K562 (cell line): ENCODE measurements at regions not wholly inside any gene's neighbourhood (a gene's known extent, or its start where the extent isn't known, plus 50 kb on each side); places are given as distances from the start of the nearest gene placed in this dataset.

Experiments used
- ATAC-seq: fragments of 200-7000 bp; cut with Tn5 transposase; 3 replicates; pipeline ENCODE4 v1.9.1; 2020; ENCODE audit warnings: moderate library complexity
- BruUV-seq: library from RNA; stranded (reverse); fragments of 400-500 nt; replicated peaks from 2 replicates; lab custom pipeline; 2021; lab: Mats Ljungman, UMichigan
- CTCF ChIA-PET: fragments of 300-600 bp; formaldehyde crosslinking; extraction: SDS; loops from one replicate; lab custom pipeline; 2021; ENCODE audit warnings: low intra/inter-chr PET ratio; lab: Yijun Ruan, JAX
- POLR2A ChIA-PET: fragments of 300-600, 350-650 bp; sonication (Branson Sonifier 250); formaldehyde crosslinking; extraction: SDS; loops from one replicate; lab custom pipeline; 2021; ENCODE audit warnings: antibody characterized with exemption, inconsistent platforms; lab: Yijun Ruan, JAX
- DNase-seq, 4 experiments: peaks; one replicate each; pipeline versions ENCODE4 v3.0.0 to v3.0.0-alpha.2; 2011 to 2018; ENCODE audit warnings: low spot score in 3 of 4, mixed read lengths in 3 of 4; ENCODE audit errors: extremely low read depth in 1 of 4
- FAIRE-seq: peaks from 2 replicates; lab custom pipeline; 2011; peaks lifted over from hg19 to GRCh38; lab: Jason Lieb, UNC
- H2AFZ ChIP-seq: 2 replicates; pipeline ENCODE4 v1.6.0; 2011; ENCODE audit warnings: low read depth, low read length, control low read depth, inconsistent platforms
- H3K27ac ChIP-seq: fragments of 200-600 bp; 3 replicates; pipeline ENCODE4 v1.8.0; 2011; ENCODE audit warnings: low read depth, mild to moderate bottlenecking, control low read depth, inconsistent platforms, low read length, moderate library complexity, mixed read lengths; ENCODE audit errors: extremely low read depth
- H3K27me3 ChIP-seq, 2 experiments: fragments of 300-600 bp in 1 of 2; 2 replicates in 1 of 2; 3 replicates in 1 of 2; pipeline versions ENCODE4 v1.6.0 to v1.8.0; 2011; ENCODE audit warnings: inconsistent platforms in 2 of 2, low read length in 2 of 2, mild to moderate bottlenecking in 1 of 2, mixed read lengths in 1 of 2, moderate library complexity in 1 of 2; ENCODE audit not compliant: control insufficient read depth in 2 of 2, insufficient read depth in 2 of 2
- H3K36me3 ChIP-seq: fragments of 300-600 bp; 3 replicates; pipeline ENCODE4 v1.8.0; 2011; ENCODE audit warnings: mild to moderate bottlenecking, low read length, inconsistent platforms; ENCODE audit not compliant: control insufficient read depth, insufficient read depth
- H3K4me1 ChIP-seq, 2 experiments: fragments of 200-600 bp in 1 of 2; replicated peaks in 1 of 2; 2 replicates in 1 of 2; 3 replicates in 1 of 2; pipeline versions ENCODE4 v1.5.1 to v1.8.0; 2011; ENCODE audit warnings: inconsistent platforms in 2 of 2, low read length in 2 of 2, mild to moderate bottlenecking in 1 of 2, mixed read lengths in 1 of 2, moderate library complexity in 1 of 2; ENCODE audit not compliant: control insufficient read depth in 2 of 2, insufficient read depth in 2 of 2
- H3K4me2 ChIP-seq: 2 replicates; pipeline ENCODE4 v1.6.1; 2011; ENCODE audit warnings: low read length, control low read depth, inconsistent platforms, mixed read lengths; ENCODE audit not compliant: insufficient read depth
- H3K4me3 ChIP-seq: fragments of 200-600 bp; sonication (generic), shearing (Covaris generic); 2 replicates; pipeline ENCODE4 v1.5.1; 2016; ENCODE audit warnings: control low read depth, inconsistent platforms
- H3K79me2 ChIP-seq: fragments of 200-600 bp; 3 replicates; pipeline ENCODE4 v1.8.0; 2011; ENCODE audit warnings: low read length, inconsistent platforms; ENCODE audit not compliant: control insufficient read depth, insufficient read depth
- H3K9ac ChIP-seq, 2 experiments: 2 replicates each; pipeline versions ENCODE4 v1.6.0 to v1.6.1; 2011; ENCODE audit warnings: low read depth in 2 of 2, low read length in 2 of 2, control low read depth in 1 of 2, inconsistent platforms in 1 of 2, mild to moderate bottlenecking in 1 of 2, mixed read lengths in 1 of 2; ENCODE audit not compliant: insufficient read depth in 1 of 2
- H3K9me1 ChIP-seq: one replicate; pipeline ENCODE4 v1.6.0; 2011; ENCODE audit warnings: inconsistent platforms, mild to moderate bottlenecking, low read length, moderate library complexity; ENCODE audit not compliant: control insufficient read depth, insufficient read depth
- H3K9me3 ChIP-seq: replicated peaks from 2 replicates; pipeline ENCODE4 v1.5.1; 2011; ENCODE audit warnings: low read depth, low read length, inconsistent platforms; ENCODE audit not compliant: control insufficient read depth, insufficient read depth
- H4K20me1 ChIP-seq: replicated peaks from 2 replicates; pipeline ENCODE4 v1.6.1; 2011; ENCODE audit warnings: low read length, inconsistent platforms, mixed read lengths; ENCODE audit not compliant: control insufficient read depth, insufficient read depth
- CBX5 ChIP-seq: IDR thresholded peaks from 2 replicates; pipeline ENCODE4 v1.6.1; 2014; ENCODE audit warnings: low read depth, borderline replicate concordance
- CEBPG ChIP-seq, 3 experiments: fragments of 200-800 bp in 1 of 3; sonication (Bioruptor generic) in 1 of 3; sonication (generic) in 1 of 3; formaldehyde crosslinking in 1 of 3; IDR thresholded peaks in 2 of 3; conservative IDR thresholded peaks in 1 of 3; 2 replicates each; pipeline versions ENCODE4 v1.6.1 to v1.8.0; 2016 to 2022; ENCODE audit warnings: missing compliant biosample characterization in 2 of 3, missing genetic modification characterization in 2 of 3, mild to moderate bottlenecking in 1 of 3, missing genetic modification reagents in 1 of 3
- MLLT1 ChIP-seq, 2 experiments: fragments of 450-650 bp; IDR thresholded peaks; 2 replicates each; pipeline ENCODE4 v1.6.1; 2016
- NCOA1 ChIP-seq: fragments of 450-650 bp; IDR thresholded peaks from 2 replicates; pipeline ENCODE4 v1.6.1; 2016; ENCODE audit warnings: low read depth
- NKRF ChIP-seq: fragments of 450-650 bp; IDR thresholded peaks from 2 replicates; pipeline ENCODE4 v1.6.1; 2016; ENCODE audit warnings: borderline replicate concordance
- RBM25 ChIP-seq: fragments of 200-400 bp; formaldehyde crosslinking; IDR thresholded peaks from 2 replicates; pipeline ENCODE4 v1.6.1; 2018; ENCODE audit warnings: low read length, low read depth, moderate library complexity; ENCODE audit not compliant: severe bottlenecking
- ZBTB40 ChIP-seq, 2 experiments: fragments of 450-650 bp in 1 of 2; sonication (generic) in 1 of 2; formaldehyde crosslinking in 1 of 2; IDR thresholded peaks; 2 replicates each; pipeline versions ENCODE4 v1.7.1 to v1.9.0; 2016 to 2022; ENCODE audit warnings: inconsistent platforms in 1 of 2, mild to moderate bottlenecking in 1 of 2, missing genetic modification reagents in 1 of 2
- WGBS: fragments of 100-300 bp; shearing (Covaris generic); methylation state at CpG from one replicate; pipeline ENCODE4 v1.1.6; 2016; ENCODE audit warnings: low coverage, mixed read lengths; ENCODE audit not compliant: insufficient coverage; ENCODE audit errors: missing lambda C conversion rate; 5-methylcytosine and 5-hydroxymethylcytosine counted together
- in situ Hi-C: fragments of 300-500 bp; cut with MboI; formaldehyde crosslinking; loops from 4 replicates; pipeline ENCODE4 v1.15.0; 2018; ENCODE audit warnings: inconsistent platforms, mixed read lengths
- intact Hi-C: fragments of 100-400 bp; cut with micrococcal nuclease; formaldehyde crosslinking; loops from 2 replicates; pipeline ENCODE4 v1.14.2; 2022

- no peak for TF ChIP-seq NKRF
- no peak for TF ChIP-seq RBM25
- no peak for TF ChIP-seq MLLT1 (IDR thresholded peaks at IDR 0.05)
Observed at GRCh38 chr13:33340631-33341030, 55.1 kb upstream of the STARD13 start (continued).

GRCh38 chr13:33341861-33342452 is 56.4 kb upstream of the STARD13 start:
- CTCF ChIA-PET, result no interaction called here
- in situ Hi-C loops, result no loop called here
- no peak for TF ChIP-seq CBX5
- TF ChIP-seq ZBTB40 (IDR thresholded peaks at IDR 0.05), result no peak
- TF ChIP-seq ZBTB40 (CRISPR knock-in tag; IDR thresholded peaks at IDR 0.05), result no peak
- no peak for TF ChIP-seq NCOA1
- TF ChIP-seq CEBPG (CRISPR knock-in tag; IDR thresholded peaks at IDR 0.05), result no peak
- TF ChIP-seq CEBPG (tag; conservative IDR thresholded peaks at IDR 0.05 in 1 of 2, IDR thresholded peaks at IDR 0.05 in 1 of 2), result no peak

More at GRCh38 chr13:33341861-33342452, 56.4 kb upstream of the STARD13 start:
- H3K36me3 ChIP-seq, result no peaks in the 10 kb centered on the region
- BruUV-seq, result no TSS peak
- H3K4me1 ChIP-seq, result no peaks in the 10 kb centered on the region
- H3K4me3 ChIP-seq, result no peak overlapping the region
- DNase-seq (no peak), ATAC-seq (no peak), FAIRE-seq (no peak)
- H3K9me3 ChIP-seq, result no peaks in the 10 kb centered on the region
- no peak overlapping the region for H3K27ac ChIP-seq
- intact Hi-C loops, result no loop called here
- WGBS, result 7% methylated on average over 4 of the region's 5 CpGs
- H3K4me2 ChIP-seq, result no peak overlapping the region
- H3K9ac ChIP-seq, result no peak overlapping the region
- no peaks in the 10 kb centered on the region for H3K27me3 ChIP-seq
- H3K79me2 ChIP-seq, result no peaks in the 10 kb centered on the region
- H4K20me1 ChIP-seq, result no peaks in the 10 kb centered on the region
- H2AFZ ChIP-seq, result no peak overlapping the region
- H3K9me1 ChIP-seq, result no peaks in the 10 kb centered on the region
- POLR2A ChIA-PET, result no interaction called here
